GM12865 (cell line): ENCODE measurements at regions not wholly inside any gene's neighbourhood (a gene's known extent, or its start where the extent isn't known, plus 50 kb on each side); places are given as distances from the start of the nearest gene placed in this dataset.

Experiments used
- DNase-seq: peaks from one replicate; pipeline ENCODE4 v3.0.0; 2010; ENCODE audit warnings: low read depth
- H3K4me3 ChIP-seq: 2 replicates; pipeline ENCODE4 v1.5.1; 2011; ENCODE audit warnings: mild to moderate bottlenecking, low read depth, low read length, control low read depth
- TF ChIP-seq, protein P1 (sequence below): IDR thresholded peaks from 2 replicates; pipeline ENCODE4 v1.5.1; 2011; ENCODE audit warnings: low read length, control low read depth, low read depth, inconsistent platforms; ENCODE audit not compliant: insufficient read depth; ENCODE audit errors: missing control alignments

DNA sequence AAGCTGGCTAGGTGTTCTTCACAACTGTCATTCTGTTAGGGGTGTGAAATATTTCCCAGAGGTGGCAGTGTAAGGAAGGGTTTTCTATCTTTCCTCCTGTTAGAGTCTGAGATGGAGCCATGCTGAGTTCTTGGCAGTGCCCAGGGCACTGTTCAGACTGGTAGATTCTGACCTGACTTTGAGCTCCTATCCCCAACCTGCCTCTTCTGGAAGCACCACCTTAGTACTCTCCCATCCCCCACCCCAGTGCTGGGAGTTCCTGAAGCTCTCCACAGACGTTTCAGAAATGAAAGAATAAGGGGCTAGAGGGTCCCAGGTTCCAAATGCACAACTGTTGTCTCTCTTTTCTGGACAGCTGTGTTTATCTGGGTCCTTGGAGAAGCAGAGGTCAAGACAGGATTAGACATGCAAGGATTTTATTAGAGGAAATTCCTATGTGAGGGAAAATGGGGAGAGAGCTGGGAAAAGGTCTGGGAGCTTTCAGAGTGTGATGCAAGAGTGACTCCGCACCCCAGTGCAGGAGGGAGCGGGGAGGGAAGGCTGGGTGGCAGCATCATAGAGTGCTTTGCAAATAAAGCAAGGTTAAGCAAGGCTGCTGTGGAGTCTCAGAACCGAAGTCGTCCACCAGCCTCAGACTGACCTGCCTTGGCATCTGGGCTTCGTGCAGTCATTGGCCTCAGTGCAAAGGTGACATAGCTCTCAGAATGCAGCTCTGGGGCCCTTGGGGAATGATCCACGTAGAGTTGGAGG is 75.5 kb downstream of the SLC4A3 start:
- TF ChIP-seq, protein P1, sequence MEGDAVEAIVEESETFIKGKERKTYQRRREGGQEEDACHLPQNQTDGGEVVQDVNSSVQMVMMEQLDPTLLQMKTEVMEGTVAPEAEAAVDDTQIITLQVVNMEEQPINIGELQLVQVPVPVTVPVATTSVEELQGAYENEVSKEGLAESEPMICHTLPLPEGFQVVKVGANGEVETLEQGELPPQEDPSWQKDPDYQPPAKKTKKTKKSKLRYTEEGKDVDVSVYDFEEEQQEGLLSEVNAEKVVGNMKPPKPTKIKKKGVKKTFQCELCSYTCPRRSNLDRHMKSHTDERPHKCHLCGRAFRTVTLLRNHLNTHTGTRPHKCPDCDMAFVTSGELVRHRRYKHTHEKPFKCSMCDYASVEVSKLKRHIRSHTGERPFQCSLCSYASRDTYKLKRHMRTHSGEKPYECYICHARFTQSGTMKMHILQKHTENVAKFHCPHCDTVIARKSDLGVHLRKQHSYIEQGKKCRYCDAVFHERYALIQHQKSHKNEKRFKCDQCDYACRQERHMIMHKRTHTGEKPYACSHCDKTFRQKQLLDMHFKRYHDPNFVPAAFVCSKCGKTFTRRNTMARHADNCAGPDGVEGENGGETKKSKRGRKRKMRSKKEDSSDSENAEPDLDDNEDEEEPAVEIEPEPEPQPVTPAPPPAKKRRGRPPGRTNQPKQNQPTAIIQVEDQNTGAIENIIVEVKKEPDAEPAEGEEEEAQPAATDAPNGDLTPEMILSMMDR = no peak
- no peak overlapping the region for H3K4me3 ChIP-seq
- no peak for DNase-seq

DNA sequence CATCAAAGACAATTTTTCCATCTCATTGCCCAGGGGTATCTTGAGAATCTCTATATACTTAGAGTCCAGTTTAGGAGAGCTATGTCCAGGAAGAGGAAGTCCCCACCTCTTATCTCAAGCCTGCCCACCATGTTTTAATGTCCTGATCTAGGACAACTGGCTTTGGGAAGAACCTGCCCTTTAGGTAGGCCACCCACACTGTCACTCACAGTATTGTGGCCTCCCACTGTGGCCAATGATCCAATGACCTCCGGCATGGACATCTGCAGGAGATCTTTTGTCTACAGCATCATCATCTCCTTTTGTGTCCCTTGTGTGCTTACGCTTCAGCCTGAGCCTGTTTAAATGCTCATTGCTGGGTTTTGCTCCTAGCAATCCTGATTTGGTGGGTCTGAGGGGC is 77.4 kb downstream of the SLC4A3 start:
- no peak overlapping the region for H3K4me3 ChIP-seq
- no peak for DNase-seq
- TF ChIP-seq, protein P1 = no peak

GRCh38 chr2:219706823-219707281 is 79.4 kb downstream of the SLC4A3 start:
- DNase-seq = no peak
- TF ChIP-seq, protein P1 = no peak
- no peak overlapping the region for H3K4me3 ChIP-seq

DNA sequence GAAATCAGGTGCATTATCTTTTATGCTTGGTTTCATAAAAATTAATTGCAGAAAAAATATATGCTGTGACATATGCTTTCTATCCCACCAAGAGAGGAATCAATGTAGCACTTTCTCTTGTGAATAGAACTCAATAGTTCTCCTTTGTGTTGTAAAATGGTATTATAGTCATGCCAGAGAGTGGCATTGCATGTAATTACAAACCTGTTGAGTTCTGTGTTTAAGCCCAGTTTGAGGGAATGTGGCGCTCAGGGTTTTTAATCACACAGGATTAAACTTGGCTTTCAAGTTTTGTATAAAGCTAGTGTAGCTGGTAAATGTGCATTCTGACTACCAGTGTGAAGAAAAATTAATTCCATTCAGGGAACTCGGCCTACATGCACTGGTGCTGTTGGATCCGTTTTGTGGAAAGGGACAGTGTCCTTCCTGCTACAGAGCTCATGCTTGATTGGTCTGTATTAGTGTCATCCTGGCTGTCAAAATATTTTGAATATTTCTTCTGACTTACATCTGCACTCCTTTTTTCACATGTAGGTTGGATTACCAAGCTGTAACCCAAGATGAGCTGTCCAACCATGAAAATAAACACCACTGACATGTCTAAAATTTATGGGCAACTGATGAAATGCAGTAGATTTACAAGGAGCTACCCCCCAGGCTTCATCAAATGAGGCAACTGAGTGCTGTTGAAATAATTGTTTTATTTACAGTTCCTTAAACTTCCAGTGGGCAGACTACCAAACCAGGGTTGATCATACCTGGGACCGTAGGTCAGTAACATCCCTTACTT is 80.3 kb downstream of the SLC4A3 start:
- no peak for DNase-seq
- TF ChIP-seq, protein P1 = no peak
- no peak overlapping the region for H3K4me3 ChIP-seq

- no peak for DNase-seq
- no peak overlapping the region for H3K4me3 ChIP-seq
- TF ChIP-seq, protein P1 = no peak
These were observed 81.9 kb downstream of the SLC4A3 start for GRCh38 chr2:219709331-219709761.

DNA sequence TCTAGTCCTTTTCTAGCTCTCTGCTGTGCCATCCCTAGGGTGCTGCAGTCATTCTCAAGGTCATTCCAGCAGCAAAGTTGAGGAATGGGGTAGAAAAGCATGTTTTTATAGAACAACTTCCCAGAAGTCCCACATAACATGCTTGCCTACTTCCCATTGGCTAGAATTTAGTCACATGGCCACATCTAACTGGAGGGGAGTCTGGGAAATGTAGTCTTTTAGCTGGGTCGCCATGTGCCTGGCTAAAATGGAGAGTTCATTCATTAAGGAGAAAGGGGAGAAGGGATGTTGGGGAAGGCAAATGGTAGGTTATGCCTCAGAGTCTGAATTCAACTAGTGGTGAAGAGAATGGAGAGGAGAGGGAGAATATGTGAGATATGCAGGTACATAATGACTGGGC is 85.7 kb downstream of the SLC4A3 start:
- H3K4me3 ChIP-seq = no peak overlapping the region
- DNase-seq = peak; percentile 42
- TF ChIP-seq, protein P1 = no peak
